ENCODE measurements at regions not wholly inside any gene's neighbourhood (a gene's known extent, or its start where the extent isn't known, plus 50 kb on each side); places are given as distances from the start of the nearest gene placed in this dataset.

GRCh38 chr10:60572511-60573194, 183.0 kb upstream of the ANK3 start:
- H3K9me3 Mint-ChIP-seq, result peaks cover 4% of the 10 kb centered on the region
- POLR2A ChIA-PET, result interaction anchor here (1.2 kb wide), 1 partner anchor 32 kb away, joined by 3 read pairs; no protein-coding TSS in a partner anchor
- CTCF ChIA-PET, result interaction anchor here (1.4 kb wide), 1 partner anchor 8 kb away, joined by 4 read pairs; no protein-coding TSS in a partner anchor

GRCh38 chr10:60570896-60571295, 181.2 kb upstream of the ANK3 start:
- H3K27me3 Mint-ChIP-seq, result peaks cover 12% of the 10 kb centered on the region
- H3K9me3 Mint-ChIP-seq, result peaks cover 2% of the 10 kb centered on the region
- intact Hi-C loops (cut with micrococcal nuclease), result no loop called here
- TF ChIP-seq CTCF (IDR thresholded peaks at IDR 0.05), result no peak
- peaks cover 28% of the 10 kb centered on the region for H3K4me1 Mint-ChIP-seq (ENCODE audit: low read depth)
- DNase-seq (no peak), ATAC-seq (no peak)
- POLR2A ChIA-PET, result interaction anchor here (0.9 to 1.3 kb wide), 2 partner anchors 10 kb away, joined by 3 to 4 read pairs; no protein-coding TSS in a partner anchor
- H3K4me3 Mint-ChIP-seq, result peak overlapping the region; percentile 86
- CTCF ChIA-PET, result interaction anchor here (1.4 kb wide), 1 partner anchor 76 kb away, joined by 4 read pairs; no protein-coding TSS in a partner anchor
- no peak overlapping the region for H3K27ac Mint-ChIP-seq
- H3K36me3 Mint-ChIP-seq (ENCODE audit: low read depth), result peaks cover 1% of the 10 kb centered on the region

More at GRCh38 chr10:60572511-60573194, 183.0 kb upstream of the ANK3 start:
- peak overlapping the region; percentile 93 for H3K27ac Mint-ChIP-seq
- H3K4me3 Mint-ChIP-seq, result peak overlapping the region; percentile 86
- ATAC-seq (peak; percentile 64), DNase-seq (peak; percentile 39)
- intact Hi-C loops (cut with micrococcal nuclease), result no loop called here
- peaks cover 29% of the 10 kb centered on the region for H3K4me1 Mint-ChIP-seq (ENCODE audit: low read depth)
- TF ChIP-seq CTCF (IDR thresholded peaks at IDR 0.05), result no peak
- peaks cover 13% of the 10 kb centered on the region for H3K27me3 Mint-ChIP-seq
- H3K36me3 Mint-ChIP-seq (ENCODE audit: low read depth), result peaks cover 4% of the 10 kb centered on the region

GRCh38 chr10:60570272-60570865, 180.7 kb upstream of the ANK3 start:
- H3K9me3 Mint-ChIP-seq, result peaks cover 5% of the 10 kb centered on the region
- ChIA-PET POLR2A (interaction anchor here (0.9 to 1.3 kb wide), 2 partner anchors 10 kb away, joined by 3 to 4 read pairs; no protein-coding TSS in a partner anchor), CTCF (interaction anchor here (0.9 to 1.4 kb wide), 2 partner anchors 27 to 76 kb away, joined by 3 to 4 read pairs; no protein-coding TSS in a partner anchor)
- H3K27me3 Mint-ChIP-seq, result peaks cover 12% of the 10 kb centered on the region
- peak overlapping the region; percentile 86 for H3K4me3 Mint-ChIP-seq
- intact Hi-C loops (cut with micrococcal nuclease), result no loop called here
- peaks cover 31% of the 10 kb centered on the region for H3K4me1 Mint-ChIP-seq (ENCODE audit: low read depth)
- no peak for DNase-seq
- TF ChIP-seq CTCF (IDR thresholded peaks at IDR 0.05), result no peak
- ATAC-seq, result no peak
- H3K36me3 Mint-ChIP-seq (ENCODE audit: low read depth), result peaks cover 1% of the 10 kb centered on the region
- no peak overlapping the region for H3K27ac Mint-ChIP-seq

GRCh38 chr10:60569681-60570080, 180.0 kb upstream of the ANK3 start:
- H3K27me3 Mint-ChIP-seq, result peaks cover 10% of the 10 kb centered on the region
- H3K4me3 Mint-ChIP-seq, result no peak overlapping the region
- ChIA-PET POLR2A (interaction anchor here (1.3 kb wide), 1 partner anchor 11 kb away, joined by 4 read pairs; no protein-coding TSS in a partner anchor), CTCF (interaction anchor here (0.9 kb wide), 1 partner anchor 28 kb away, joined by 3 read pairs; no protein-coding TSS in a partner anchor)
- H3K27ac Mint-ChIP-seq, result no peak overlapping the region
- DNase-seq, result no peak
- H3K36me3 Mint-ChIP-seq (ENCODE audit: low read depth), result peaks cover 1% of the 10 kb centered on the region
- no peak for ATAC-seq
- H3K4me1 Mint-ChIP-seq (ENCODE audit: low read depth), result peaks cover 30% of the 10 kb centered on the region
- H3K9me3 Mint-ChIP-seq, result peaks cover 6% of the 10 kb centered on the region
- intact Hi-C loops (cut with micrococcal nuclease), result no loop called here
- no peak for TF ChIP-seq CTCF (IDR thresholded peaks at IDR 0.05)

GRCh38 chr10:60566096-60566495, 176.4 kb upstream of the ANK3 start:
- ChIA-PET CTCF (no interaction called here), POLR2A (no interaction called here)
- TF ChIP-seq CTCF (IDR thresholded peaks at IDR 0.05), result no peak
- Mint-ChIP-seq H3K9me3 (peaks cover 6% of the 10 kb centered on the region), H3K4me3 (no peak overlapping the region), H3K27me3 (peaks cover 2% of the 10 kb centered on the region), H3K36me3 (ENCODE audit: low read depth) (peaks cover 4% of the 10 kb centered on the region), H3K4me1 (ENCODE audit: low read depth) (peaks cover 9% of the 10 kb centered on the region), H3K27ac (peak overlapping the region; percentile 10)
- DNase-seq (no peak), ATAC-seq (peak; percentile 39)
- intact Hi-C loops (cut with micrococcal nuclease), result no loop called here
